DND-41 (cell line): ENCODE measurements at regions not wholly inside any gene's neighbourhood (a gene's known extent, or its start where the extent isn't known, plus 50 kb on each side); places are given as distances from the start of the nearest gene placed in this dataset.

Source experiments
- ATAC-seq: fragments of 200-7000 bp; cut with Tn5 transposase; 3 replicates; pipeline ENCODE4 v1.9.1; 2021; ENCODE audit warnings: low read depth; ENCODE audit not compliant: insufficient read depth
- DNase-seq: peaks from one replicate; pipeline ENCODE4 v3.0.0-alpha.2; 2020
- H2AFZ ChIP-seq: 2 replicates; pipeline ENCODE4 v1.6.0; 2012; ENCODE audit warnings: low read depth, low read length
- H3K27ac ChIP-seq: 2 replicates; pipeline ENCODE4 v1.5.1; 2012; ENCODE audit warnings: low read length, inconsistent platforms
- H3K27me3 ChIP-seq: fragments of 200-600 bp; sonication (generic); 2 replicates; pipeline ENCODE4 v1.6.0; 2012; ENCODE audit warnings: low read length, mild to moderate bottlenecking, inconsistent platforms; ENCODE audit not compliant: insufficient read depth, poor library complexity
- H3K36me3 ChIP-seq: 2 replicates; pipeline ENCODE4 v1.5.1; 2012; ENCODE audit warnings: low read length, inconsistent platforms; ENCODE audit not compliant: insufficient read depth
- H3K4me1 ChIP-seq: 2 replicates; pipeline ENCODE4 v1.5.1; 2012; ENCODE audit warnings: mild to moderate bottlenecking, low read length; ENCODE audit not compliant: insufficient read depth
- H3K4me2 ChIP-seq: 2 replicates; pipeline ENCODE4 v1.6.0; 2012; ENCODE audit warnings: mild to moderate bottlenecking, moderate library complexity, low read length, inconsistent platforms; ENCODE audit not compliant: insufficient read depth
- H3K4me3 ChIP-seq, 2 experiments: fragments of 200-600 bp in 1 of 2; shearing (Covaris generic) in 1 of 2; 2 replicates each; pipeline ENCODE4 v1.5.1; 2012 to 2016; ENCODE audit warnings: inconsistent platforms in 2 of 2, low read length in 2 of 2, mild to moderate bottlenecking in 2 of 2, low read depth in 1 of 2, moderate library complexity in 1 of 2
- H3K79me2 ChIP-seq: 2 replicates; pipeline ENCODE4 v1.6.0; 2012; ENCODE audit warnings: low read length, inconsistent platforms; ENCODE audit not compliant: insufficient read depth
- H3K9ac ChIP-seq: 2 replicates; pipeline ENCODE4 v1.6.0; 2012; ENCODE audit warnings: low read depth, mild to moderate bottlenecking, inconsistent platforms, low read length, moderate library complexity
- H3K9me3 ChIP-seq: 2 replicates; pipeline ENCODE4 v1.5.1; 2012; ENCODE audit warnings: low read length, moderate library complexity, mild to moderate bottlenecking, inconsistent platforms; ENCODE audit not compliant: insufficient read depth, severe bottlenecking
- H4K20me1 ChIP-seq: 2 replicates; pipeline ENCODE4 v1.6.0; 2012; ENCODE audit warnings: low read length; ENCODE audit not compliant: insufficient read depth
- EZH2 ChIP-seq: IDR thresholded peaks from 3 replicates; pipeline ENCODE4 v1.6.1; 2012; ENCODE audit warnings: borderline replicate concordance, low read depth, mild to moderate bottlenecking, moderate library complexity, low read length, inconsistent platforms; ENCODE audit not compliant: severe bottlenecking
- TF ChIP-seq, protein P1 (sequence below): IDR thresholded peaks from 2 replicates; pipeline ENCODE4 v1.5.1; 2012; ENCODE audit warnings: borderline replicate concordance, low read length, moderate library complexity, mild to moderate bottlenecking; ENCODE audit not compliant: poor library complexity, severe bottlenecking; ENCODE audit errors: extremely low read depth

- Histone ChIP-seq H3K4me2 (no peak overlapping the region), H3K27ac (no peak overlapping the region), H3K4me3 (no peak overlapping the region), H3K4me1 (no peaks in the 10 kb centered on the region), H4K20me1 (no peaks in the 10 kb centered on the region), H2AFZ (no peak overlapping the region), H3K9me3 (no peaks in the 10 kb centered on the region), H3K36me3 (no peaks in the 10 kb centered on the region), H3K79me2 (no peaks in the 10 kb centered on the region), H3K9ac (no peak overlapping the region), H3K27me3 (peaks cover 10% of the 10 kb centered on the region)
- DNase-seq (no peak), ATAC-seq (no peak)
- no peak for TF ChIP-seq EZH2
- TF ChIP-seq, protein P1, sequence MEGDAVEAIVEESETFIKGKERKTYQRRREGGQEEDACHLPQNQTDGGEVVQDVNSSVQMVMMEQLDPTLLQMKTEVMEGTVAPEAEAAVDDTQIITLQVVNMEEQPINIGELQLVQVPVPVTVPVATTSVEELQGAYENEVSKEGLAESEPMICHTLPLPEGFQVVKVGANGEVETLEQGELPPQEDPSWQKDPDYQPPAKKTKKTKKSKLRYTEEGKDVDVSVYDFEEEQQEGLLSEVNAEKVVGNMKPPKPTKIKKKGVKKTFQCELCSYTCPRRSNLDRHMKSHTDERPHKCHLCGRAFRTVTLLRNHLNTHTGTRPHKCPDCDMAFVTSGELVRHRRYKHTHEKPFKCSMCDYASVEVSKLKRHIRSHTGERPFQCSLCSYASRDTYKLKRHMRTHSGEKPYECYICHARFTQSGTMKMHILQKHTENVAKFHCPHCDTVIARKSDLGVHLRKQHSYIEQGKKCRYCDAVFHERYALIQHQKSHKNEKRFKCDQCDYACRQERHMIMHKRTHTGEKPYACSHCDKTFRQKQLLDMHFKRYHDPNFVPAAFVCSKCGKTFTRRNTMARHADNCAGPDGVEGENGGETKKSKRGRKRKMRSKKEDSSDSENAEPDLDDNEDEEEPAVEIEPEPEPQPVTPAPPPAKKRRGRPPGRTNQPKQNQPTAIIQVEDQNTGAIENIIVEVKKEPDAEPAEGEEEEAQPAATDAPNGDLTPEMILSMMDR, result no peak
These were observed 116.2 kb upstream of the SLCO3A1 start for GRCh38 chr15:91737151-91737818.

GRCh38 chr15:91741986-91742385 lies 111.5 kb upstream of the SLCO3A1 start:
- Histone ChIP-seq H3K9ac (no peak overlapping the region), H4K20me1 (no peaks in the 10 kb centered on the region), H3K4me3 (no peak overlapping the region), H3K9me3 (no peaks in the 10 kb centered on the region), H2AFZ (no peak overlapping the region), H3K4me2 (no peak overlapping the region), H3K36me3 (no peaks in the 10 kb centered on the region), H3K79me2 (no peaks in the 10 kb centered on the region), H3K27ac (no peak overlapping the region), H3K27me3 (peaks cover 7% of the 10 kb centered on the region), H3K4me1 (no peaks in the 10 kb centered on the region)
- no peak for TF ChIP-seq EZH2
- TF ChIP-seq, protein P1, result no peak
- DNase-seq, result no peak
- no peak for ATAC-seq

GRCh38 chr15:91751611-91752010 lies 101.9 kb upstream of the SLCO3A1 start:
- H3K27me3 ChIP-seq, result no peaks in the 10 kb centered on the region

More at GRCh38 chr15:91751611-91752010, 101.9 kb upstream of the SLCO3A1 start:
- Histone ChIP-seq H3K4me2 (no peak overlapping the region), H3K9ac (no peak overlapping the region), H3K36me3 (no peaks in the 10 kb centered on the region), H3K4me3 (no peak overlapping the region), H3K27ac (no peak overlapping the region), H3K79me2 (no peaks in the 10 kb centered on the region), H3K9me3 (no peaks in the 10 kb centered on the region), H3K4me1 (no peaks in the 10 kb centered on the region), H2AFZ (no peak overlapping the region), H4K20me1 (no peaks in the 10 kb centered on the region)
- ATAC-seq (no peak), DNase-seq (no peak)
- TF ChIP-seq, protein P1, result no peak
- TF ChIP-seq EZH2, result no peak
